SK-N-SH (cell line): ENCODE measurements at regions not wholly inside any gene's neighbourhood (a gene's known extent, or its start where the extent isn't known, plus 50 kb on each side); places are given as distances from the start of the nearest gene placed in this dataset.

Experiments used
- CTCF ChIP-seq: fragments of 200-600 bp; sonication (generic); IDR thresholded peaks from 2 replicates; pipeline ENCODE4 v1.6.1; 2017; ENCODE audit warnings: antibody characterized with exemption, mild to moderate bottlenecking, moderate library complexity
- ELF1 ChIP-seq: IDR thresholded peaks from 2 replicates; pipeline ENCODE4 v1.4.0; 2012
- EP300 ChIP-seq, 2 experiments: IDR thresholded peaks; 2 replicates each; pipeline versions ENCODE4 v1.4.0 to v1.6.1; 2012; ENCODE audit warnings: borderline replicate concordance in 1 of 2, low read depth in 1 of 2, low read length in 1 of 2
- EZH2phosphoT487 ChIP-seq: fragments of 200-600 bp; sonication (generic); IDR thresholded peaks from 2 replicates; pipeline ENCODE4 v1.6.1; 2017; ENCODE audit warnings: low read depth, mixed run types, mild to moderate bottlenecking, antibody characterized with exemption, moderate library complexity, borderline replicate concordance
- GABPA ChIP-seq: IDR thresholded peaks from 2 replicates; pipeline ENCODE4 v1.4.0; 2012; ENCODE audit warnings: low read depth, mild to moderate bottlenecking
- JUND ChIP-seq: IDR thresholded peaks from 2 replicates; pipeline ENCODE4 v1.4.0; 2012
- MXI1 ChIP-seq: IDR thresholded peaks from 2 replicates; pipeline ENCODE4 v1.6.1; 2012; ENCODE audit warnings: mild to moderate bottlenecking, low read depth, low read length, improper control_type of control experiment
- NRF1 ChIP-seq: IDR thresholded peaks from 2 replicates; pipeline ENCODE4 v1.6.1; 2012; ENCODE audit warnings: low read depth, mild to moderate bottlenecking, low read length
- RAD21 ChIP-seq: IDR thresholded peaks from 2 replicates; pipeline ENCODE4 v1.6.1; 2012; ENCODE audit warnings: mild to moderate bottlenecking, low read length
- RFX5 ChIP-seq: IDR thresholded peaks from 2 replicates; pipeline ENCODE4 v1.6.1; 2012; ENCODE audit warnings: mild to moderate bottlenecking, improper control_type of control experiment, low read length
- SIN3A ChIP-seq: IDR thresholded peaks from 2 replicates; pipeline ENCODE4 v1.6.1; 2012; ENCODE audit warnings: low read depth, mild to moderate bottlenecking, low read length, moderate library complexity, borderline replicate concordance
- SMC3 ChIP-seq: IDR thresholded peaks from 2 replicates; pipeline ENCODE4 v1.6.1; 2012; ENCODE audit warnings: low read depth, low read length, improper control_type of control experiment
- TAF1 ChIP-seq: IDR thresholded peaks from 2 replicates; pipeline ENCODE4 v1.6.1; 2012; ENCODE audit warnings: low read depth, mild to moderate bottlenecking, low read length, moderate library complexity, borderline replicate concordance
- USF2 ChIP-seq: fragments of 150-350 bp; IDR thresholded peaks from 2 replicates; pipeline ENCODE4 v1.6.1; 2017; ENCODE audit warnings: antibody characterized with exemption, low read length, low read depth, borderline replicate concordance

- no peak for TF ChIP-seq CTCF
- TF ChIP-seq SMC3 = no peak
- TF ChIP-seq NRF1 = no peak
- no peak for TF ChIP-seq SIN3A
- no peak for TF ChIP-seq TAF1
- no peak for TF ChIP-seq JUND
- no peak for TF ChIP-seq GABPA
- TF ChIP-seq EP300 (IDR thresholded peaks at IDR 0.05; ENCODE audit: borderline replicate concordance in 1 of 2, low read depth in 1 of 2, low read length in 1 of 2) = no peak
- no peak for TF ChIP-seq ELF1
- TF ChIP-seq EZH2phosphoT487 = no peak
- TF ChIP-seq MXI1 = no peak
- no peak for TF ChIP-seq USF2
- TF ChIP-seq RAD21 = no peak
- no peak for TF ChIP-seq RFX5
Measured at GRCh38 chrX:125680366-125680765, 360.7 kb downstream of the TEX13C start.
